B cell (primary cell): ENCODE measurements at regions not wholly inside any gene's neighbourhood (a gene's known extent, or its start where the extent isn't known, plus 50 kb on each side); places are given as distances from the start of the nearest gene placed in this dataset.

ENCODE experiments used
- ATAC-seq: fragments of 200-7000 bp; cut with Tn5 transposase; one replicate; pipeline ENCODE4 v1.10.0; 2021; ENCODE audit warnings: low read depth, mild to moderate bottlenecking, moderate number of reproducible peaks, moderate library complexity
- CTCF ChIA-PET: fragments of 350-600 bp; sonication (Branson Sonifier 250); formaldehyde crosslinking; loops from one replicate; lab custom pipeline; 2021; ENCODE audit warnings: antibody characterized with exemption, inconsistent platforms; lab: Charles Lee
- POLR2A ChIA-PET: fragments of 350-600 bp; sonication (Branson Sonifier 250); formaldehyde crosslinking; loops from one replicate; lab custom pipeline; 2021; ENCODE audit warnings: antibody characterized with exemption; lab: Charles Lee
- DNase-seq: peaks from one replicate; pipeline ENCODE4 v3.0.0; 2013
- H2AFZ ChIP-seq: 2 replicates; pipeline ENCODE4 v1.6.1; 2012; ENCODE audit warnings: mild to moderate bottlenecking, low read depth, low read length; ENCODE audit not compliant: insufficient read depth, poor library complexity, severe bottlenecking
- H3K27ac ChIP-seq, 2 donors: 1 replicate in 1 of 2; 2 replicates in 1 of 2; pipeline ENCODE4 v1.5.1; 2012 to 2013; ENCODE audit warnings: low read length in 2 of 2, mild to moderate bottlenecking in 2 of 2, moderate library complexity in 1 of 2
- H3K27me3 ChIP-seq, 4 experiments: fragments of 200-600 bp in 1 of 4; sonication (generic) in 1 of 4; replicated peaks in 1 of 4; 1 replicate in 2 of 4; 2 replicates in 2 of 4; pipeline versions ENCODE4 v1.6.1 to v1.7.0; 2013 to 2016; ENCODE audit warnings: low read length in 3 of 4, mild to moderate bottlenecking in 2 of 4, mixed read lengths in 1 of 4, moderate library complexity in 1 of 4; ENCODE audit not compliant: insufficient read depth in 4 of 4, control insufficient read depth in 3 of 4; ENCODE audit errors: control extremely low read depth in 1 of 4
- H3K36me3 ChIP-seq, 2 experiments: replicated peaks in 1 of 2; 1 replicate in 1 of 2; 2 replicates in 1 of 2; pipeline versions ENCODE4 v1.6.1 to v1.7.1; 2013; ENCODE audit warnings: low read length in 1 of 2; ENCODE audit not compliant: insufficient read depth in 2 of 2, control insufficient read depth in 1 of 2; ENCODE audit errors: control extremely low read depth in 1 of 2, extremely low read depth in 1 of 2
- H3K4me1 ChIP-seq, 2 donors: fragments of 200-600 bp in 1 of 2; sonication (generic) in 1 of 2; 1 replicate in 1 of 2; 2 replicates in 1 of 2; pipeline versions ENCODE4 v1.5.1 to v1.6.1; 2013 to 2017; ENCODE audit warnings: low read length in 2 of 2; ENCODE audit not compliant: control insufficient read depth in 2 of 2, insufficient read depth in 2 of 2
- H3K4me2 ChIP-seq: replicated peaks from 2 replicates; pipeline ENCODE3; 2012; ENCODE audit warnings: mild to moderate bottlenecking, low read depth, low read length; ENCODE audit not compliant: poor library complexity, severe bottlenecking
- H3K4me3 ChIP-seq, 5 experiments: fragments of 200-600 bp in 1 of 5; sonication (generic) in 1 of 5; 1 replicate in 3 of 5; 2 replicates in 2 of 5; pipeline versions ENCODE4 v1.5.1 to v1.7.0; 2011 to 2016; ENCODE audit warnings: low read length in 4 of 5, mild to moderate bottlenecking in 4 of 5, low read depth in 2 of 5, control low read depth in 1 of 5, moderate library complexity in 1 of 5; ENCODE audit not compliant: insufficient read depth in 1 of 5; ENCODE audit errors: control extremely low read depth in 1 of 5, extremely low read depth in 1 of 5
- H3K79me2 ChIP-seq: fragments of 200-600 bp; sonication (generic); one replicate; pipeline ENCODE4 v1.6.0; 2016; ENCODE audit warnings: low read length; ENCODE audit not compliant: control insufficient read depth, insufficient read depth
- H3K9ac ChIP-seq: fragments of 200-600 bp; sonication (generic); 2 replicates; pipeline ENCODE4 v1.6.1; 2017; ENCODE audit warnings: mild to moderate bottlenecking, low read length, moderate library complexity
- H3K9me3 ChIP-seq, 3 donors: one replicate each; pipeline versions ENCODE4 v1.6.1 to v1.7.1; 2013; ENCODE audit warnings: low read length in 2 of 3; ENCODE audit not compliant: control insufficient read depth in 2 of 3, insufficient read depth in 1 of 3; ENCODE audit errors: control extremely low read depth in 1 of 3
- H4K20me1 ChIP-seq: 2 replicates; pipeline ENCODE4 v1.6.0; 2012; ENCODE audit warnings: mild to moderate bottlenecking, low read length; ENCODE audit not compliant: insufficient read depth, control insufficient read depth, poor library complexity, severe bottlenecking
- H3K27ac Mint-ChIP-seq: one replicate; pipeline ENCODE4 v1.8.0; 2021; ENCODE audit warnings: mixed read lengths
- H3K27me3 Mint-ChIP-seq: one replicate; pipeline ENCODE4 v1.8.0; 2021; ENCODE audit warnings: mixed read lengths
- H3K4me1 Mint-ChIP-seq: one replicate; pipeline ENCODE4 v1.8.0; 2021; ENCODE audit warnings: mixed read lengths
- H3K4me3 Mint-ChIP-seq: one replicate; pipeline ENCODE4 v1.8.0; 2021; ENCODE audit warnings: mixed read lengths
- H3K9me3 Mint-ChIP-seq: one replicate; pipeline ENCODE4 v1.8.0; 2022; ENCODE audit warnings: mixed read lengths; ENCODE audit not compliant: insufficient read depth
- CTCF ChIP-seq: fragments of 200-600 bp; IDR thresholded peaks from one replicate; pipeline ENCODE4 v1.8.0; 2022; ENCODE audit warnings: antibody characterized with exemption, mild to moderate bottlenecking
- EZH2 ChIP-seq: IDR thresholded peaks from 2 replicates; pipeline ENCODE4 v1.6.1; 2012; ENCODE audit warnings: borderline replicate concordance, low read depth, mild to moderate bottlenecking, moderate library complexity, low read length; ENCODE audit not compliant: insufficient read depth, poor library complexity, severe bottlenecking
- WGBS: methylation state at CpG from one replicate; pipeline ENCODE4 v1.1.5; 2013; ENCODE audit warnings: missing lambda C conversion rate; ENCODE audit not compliant: insufficient coverage; 5-methylcytosine and 5-hydroxymethylcytosine counted together
- intact Hi-C: fragments of 100-400 bp; cut with micrococcal nuclease; formaldehyde crosslinking; loops from one replicate; pipeline ENCODE4 v1.10.0; 2022

- no peak overlapping the region for H3K4me3 Mint-ChIP-seq
- ATAC-seq (no peak), DNase-seq (no peak)
- no peaks in the 10 kb centered on the region for H3K4me1 Mint-ChIP-seq
- intact Hi-C loops = no loop called here
- no peaks in the 10 kb centered on the region for H3K4me1 ChIP-seq
- H3K79me2 ChIP-seq = no peaks in the 10 kb centered on the region
- peaks cover 0 to 7% (median 4%) of the 10 kb centered on the region in 4 experiments for H3K27me3 ChIP-seq
- no peaks in the 10 kb centered on the region for H4K20me1 ChIP-seq
- H3K36me3 ChIP-seq = no peaks in the 10 kb centered on the region
- 97% methylated on average over 4 of the region's 8 CpGs for WGBS
- no peak overlapping the region for H2AFZ ChIP-seq
- H3K9me3 Mint-ChIP-seq = no peaks in the 10 kb centered on the region
- TF ChIP-seq EZH2 = no peak
- no peak for TF ChIP-seq CTCF
- H3K9ac ChIP-seq = no peak overlapping the region
- H3K27me3 Mint-ChIP-seq = peaks cover 14% of the 10 kb centered on the region
- no peak overlapping the region for H3K27ac ChIP-seq
- H3K4me3 ChIP-seq = no peak overlapping the region
- POLR2A ChIA-PET = no interaction called here
- H3K9me3 ChIP-seq = no peaks in the 10 kb centered on the region
- no peak overlapping the region for H3K4me2 ChIP-seq
- CTCF ChIA-PET = no interaction called here
- H3K27ac Mint-ChIP-seq = no peak overlapping the region
These were observed 329.3 kb downstream of the ENC1 start for GRCh38 chr5:74310997-74311930.

GRCh38 chr5:74310386-74310785 lies 330.1 kb downstream of the ENC1 start:
- no peak overlapping the region for H2AFZ ChIP-seq
- no peak overlapping the region for H3K9ac ChIP-seq
- DNase-seq (no peak), ATAC-seq (no peak)
- peaks cover 14% of the 10 kb centered on the region for H3K27me3 Mint-ChIP-seq
- POLR2A ChIA-PET = no interaction called here
- H3K4me1 Mint-ChIP-seq = no peaks in the 10 kb centered on the region
- intact Hi-C loops = no loop called here
- no peak overlapping the region for H3K27ac ChIP-seq
- H3K27me3 ChIP-seq = peaks cover 0 to 7% (median 4%) of the 10 kb centered on the region in 4 experiments
- no peaks in the 10 kb centered on the region for H3K79me2 ChIP-seq
- H3K36me3 ChIP-seq = no peaks in the 10 kb centered on the region
- H3K4me2 ChIP-seq = no peak overlapping the region
- 92% methylated on average over 2 of the region's 3 CpGs for WGBS
- H3K4me3 Mint-ChIP-seq = no peak overlapping the region
- CTCF ChIA-PET = no interaction called here
- H4K20me1 ChIP-seq = no peaks in the 10 kb centered on the region
- H3K4me1 ChIP-seq = no peaks in the 10 kb centered on the region
- H3K9me3 Mint-ChIP-seq = no peaks in the 10 kb centered on the region
- TF ChIP-seq CTCF (no peak), EZH2 (no peak)
- no peaks in the 10 kb centered on the region for H3K9me3 ChIP-seq
- H3K4me3 ChIP-seq = no peak overlapping the region
- no peak overlapping the region for H3K27ac Mint-ChIP-seq
